ENCODE measurements at regions not wholly inside any gene's neighbourhood (a gene's known extent, or its start where the extent isn't known, plus 50 kb on each side); places are given as distances from the start of the nearest gene placed in this dataset.

DNA sequence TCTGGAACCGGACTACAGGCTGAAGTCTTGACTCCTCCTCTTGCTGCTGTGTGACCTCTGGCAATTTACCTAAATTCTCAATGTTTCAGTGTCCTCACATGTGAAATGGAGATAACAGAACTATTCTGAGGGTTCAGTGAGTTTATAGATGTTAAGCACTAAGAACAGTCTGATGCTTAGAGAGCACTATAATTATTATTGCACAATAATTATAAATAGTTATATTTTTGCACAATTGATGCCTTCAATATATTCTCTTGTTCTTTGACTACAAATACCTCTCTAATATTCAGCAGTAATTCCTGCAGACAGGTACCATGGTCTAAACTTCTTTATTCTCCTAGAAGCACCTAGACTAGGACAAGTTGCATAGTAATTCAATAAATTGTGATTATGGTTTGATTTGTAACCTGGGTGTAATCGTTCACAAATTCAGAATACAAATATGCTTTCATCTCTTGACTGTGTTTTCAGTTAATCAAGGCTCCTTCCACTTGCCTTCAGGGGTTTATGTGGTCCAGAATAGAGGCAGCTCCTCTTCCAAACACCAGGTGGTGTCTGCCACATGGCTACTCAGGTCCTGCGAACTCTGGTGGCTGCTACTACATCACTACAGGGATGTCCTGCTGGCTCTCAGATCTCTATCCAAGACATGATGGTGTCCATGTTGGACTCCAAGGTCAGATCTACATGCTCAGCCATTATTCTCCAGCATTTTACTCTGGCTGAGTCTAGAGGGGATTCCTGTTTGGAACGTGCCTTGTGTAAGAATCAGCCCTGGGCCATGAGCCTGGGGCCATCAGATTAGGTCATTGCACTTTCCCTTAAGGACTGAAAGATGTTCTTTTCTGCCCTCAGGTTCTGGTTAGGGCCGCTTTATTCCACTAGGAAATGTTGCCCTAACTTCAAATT lies 103.4 kb downstream of the QRFPR start:
- no peak for DNase-seq

DNA sequence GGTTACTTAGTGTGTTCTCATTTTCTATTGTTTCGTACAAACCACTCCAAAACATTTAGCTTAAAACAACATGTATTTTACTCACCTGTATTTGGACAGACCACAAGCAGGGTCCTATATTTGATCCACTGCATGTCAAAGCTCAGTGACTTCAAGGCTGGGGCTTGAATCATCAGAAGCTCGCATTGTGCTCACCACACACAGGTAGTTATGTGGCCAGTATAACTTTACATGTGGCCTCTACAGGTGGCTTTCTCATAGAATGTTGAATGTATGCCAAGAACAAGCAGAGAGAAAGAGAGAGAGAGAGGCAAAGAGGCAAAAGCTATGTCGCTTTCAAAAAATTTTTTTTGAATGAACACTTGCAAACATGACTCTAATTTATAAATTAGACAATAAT lies 107.6 kb downstream of the QRFPR start:
- no peak for DNase-seq

DNA sequence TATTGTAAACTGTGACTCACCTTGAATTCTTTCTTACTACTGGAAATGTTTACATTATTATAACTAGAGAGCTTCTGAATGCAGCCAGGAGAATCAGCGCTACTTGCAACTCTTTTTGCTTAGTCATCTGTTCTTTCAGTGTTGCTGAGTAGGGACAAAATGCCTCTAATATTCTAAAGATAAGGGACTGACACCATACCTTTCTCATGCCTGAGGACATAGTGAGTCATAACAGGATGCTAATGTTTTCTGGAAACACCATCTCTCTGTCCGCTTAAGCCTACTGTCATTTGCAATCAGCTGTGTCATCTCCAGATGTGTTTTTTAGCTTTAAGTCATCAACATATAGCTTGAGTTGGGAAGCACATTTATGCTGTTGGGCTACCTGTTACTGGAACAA lies 108.3 kb downstream of the QRFPR start:
- peak in 1 of 3 donors; percentile 12 for DNase-seq

DNA sequence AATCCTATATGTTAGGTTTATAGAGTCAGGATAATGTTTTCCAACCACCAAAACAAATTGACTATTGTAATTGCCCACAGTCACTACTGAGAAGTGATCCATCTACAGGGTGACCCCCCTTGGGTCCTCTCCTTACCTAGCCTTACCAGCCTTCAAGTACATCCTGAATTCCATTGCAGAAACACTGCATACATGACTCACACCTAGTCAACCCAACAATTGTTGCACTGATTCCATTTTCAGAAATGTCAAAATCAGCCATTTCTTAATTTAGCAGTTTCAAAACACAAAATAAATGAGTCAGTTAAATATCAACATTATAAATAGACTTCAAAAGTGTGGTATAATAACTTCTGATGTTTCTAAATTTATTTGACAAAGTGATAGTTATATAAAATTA lies 106.3 kb upstream of the TNIP3 start:
- no peak for DNase-seq

DNA sequence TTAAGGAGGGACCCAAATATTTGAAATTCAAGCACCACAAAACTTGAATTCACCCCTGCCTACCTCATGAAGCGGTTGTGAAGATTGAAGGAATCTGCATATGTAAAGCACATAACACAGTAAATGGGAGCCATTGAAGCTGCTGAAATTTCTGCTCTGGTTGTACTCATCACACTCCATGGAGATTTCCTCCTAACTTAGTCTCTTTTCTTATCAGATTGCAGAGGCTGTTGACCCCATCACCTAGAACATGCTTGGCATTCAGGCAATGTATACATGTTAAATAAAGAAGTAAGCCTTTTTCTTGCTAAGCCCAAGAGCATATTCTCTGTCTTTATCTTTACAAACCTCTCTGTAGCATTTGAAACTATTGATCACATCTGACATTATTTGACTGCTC lies 104.9 kb upstream of the TNIP3 start:
- no peak for DNase-seq

DNA sequence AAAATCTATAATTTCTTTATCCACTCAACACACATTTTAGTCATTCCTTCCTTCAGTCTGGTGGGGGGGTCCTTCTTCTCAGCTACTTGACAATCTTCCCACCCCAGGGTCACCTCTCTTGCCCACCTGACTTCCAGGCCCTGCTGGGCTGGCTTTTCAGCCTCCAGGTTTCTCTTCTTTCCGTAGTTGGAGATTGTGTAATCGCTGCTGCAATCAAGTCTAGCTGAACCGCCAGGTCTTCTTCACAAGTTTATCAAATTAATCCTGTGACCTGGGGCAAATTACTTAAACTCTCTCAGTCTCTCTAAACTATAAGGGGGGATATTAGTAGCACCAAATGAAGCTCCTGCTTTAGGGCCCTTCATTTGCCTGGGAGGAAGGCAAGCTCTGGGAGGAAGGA lies 102.9 kb upstream of the TNIP3 start:
- DNase-seq: no peak

DNA sequence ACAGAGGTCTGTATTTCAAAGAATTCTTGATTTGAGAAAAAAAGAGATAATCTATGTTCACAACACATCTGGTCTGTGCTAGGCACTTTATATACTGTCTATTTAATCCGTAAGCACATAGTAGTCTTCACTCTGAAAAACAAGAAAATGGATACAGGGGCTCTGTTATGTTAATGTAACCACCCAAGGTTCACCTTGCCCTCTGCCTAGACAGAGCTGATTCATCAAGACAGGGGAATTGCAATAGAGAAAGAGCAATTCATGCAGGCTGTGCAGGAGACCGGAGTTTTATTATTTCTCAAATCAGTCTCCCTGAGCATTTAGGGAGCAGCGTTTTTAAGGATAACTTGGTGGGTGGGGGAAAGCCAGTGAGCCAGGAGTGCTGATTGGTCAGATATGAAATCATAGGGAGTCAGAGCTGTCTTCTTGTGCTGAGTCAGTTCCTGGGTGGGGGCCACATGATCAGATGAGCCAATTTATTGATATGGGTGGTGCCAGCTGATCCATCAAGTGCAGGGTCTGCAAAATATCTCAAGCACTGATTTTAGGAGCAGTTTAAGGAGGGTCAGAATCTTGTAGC lies 92.9 kb upstream of the TNIP3 start:
- DNase-seq: no peak

DNA sequence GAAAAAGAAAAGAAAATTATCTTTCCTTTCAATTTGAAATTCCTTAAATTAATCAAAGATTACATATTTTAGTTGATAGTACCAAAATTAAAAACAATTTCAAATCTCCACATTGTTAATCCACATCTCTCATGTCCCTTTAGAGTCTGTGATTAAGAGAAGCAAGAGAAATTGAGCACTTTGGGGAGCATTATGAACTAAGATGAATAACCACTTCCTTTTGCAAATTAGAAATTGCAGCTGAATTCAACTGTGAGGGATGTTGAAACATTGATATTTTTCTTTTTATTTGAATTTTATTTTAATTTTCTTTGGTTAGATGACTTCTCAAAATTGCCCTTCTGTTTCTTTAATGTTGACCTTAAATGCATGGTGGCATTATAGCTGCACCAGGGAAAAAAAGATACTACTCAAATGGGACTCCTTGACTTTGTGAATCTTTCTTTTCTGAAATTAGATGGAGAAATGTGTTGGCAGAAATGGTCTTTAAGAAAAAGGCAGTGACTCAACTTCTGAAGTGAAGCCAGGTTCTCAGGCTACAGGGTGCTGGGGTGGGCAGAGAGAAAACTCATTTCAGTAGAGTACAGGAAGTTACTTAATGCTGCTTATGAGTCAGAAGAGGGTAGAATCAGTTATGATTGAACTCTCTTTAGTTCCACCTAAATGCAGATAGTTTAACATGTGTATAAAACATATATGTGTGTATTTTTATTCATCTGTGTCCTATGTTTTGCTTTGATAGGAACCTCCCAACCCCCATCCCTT lies 92.0 kb upstream of the TNIP3 start:
- DNase-seq: peak in 1 of 3 donors; percentile 75

DNA sequence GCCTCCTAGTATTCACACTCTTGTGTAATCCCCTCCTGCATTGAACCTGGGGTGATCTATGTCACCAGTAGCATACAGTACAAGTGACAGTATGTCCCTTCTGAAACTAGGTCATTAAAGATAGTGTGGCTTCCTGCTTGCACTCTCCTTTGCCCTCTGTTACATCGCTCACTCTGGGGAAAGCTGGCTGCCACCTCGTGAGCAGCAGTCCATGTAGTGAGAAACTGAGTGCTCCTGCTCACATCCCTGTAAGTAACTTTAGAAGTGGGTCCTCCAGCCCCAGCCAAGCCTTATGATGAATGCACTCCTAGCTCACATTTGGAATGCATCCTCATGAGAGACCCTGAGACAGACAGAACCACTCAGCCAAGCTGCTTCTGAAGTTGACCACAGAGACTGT lies 89.8 kb upstream of the TNIP3 start:
- no peak for DNase-seq

DNA sequence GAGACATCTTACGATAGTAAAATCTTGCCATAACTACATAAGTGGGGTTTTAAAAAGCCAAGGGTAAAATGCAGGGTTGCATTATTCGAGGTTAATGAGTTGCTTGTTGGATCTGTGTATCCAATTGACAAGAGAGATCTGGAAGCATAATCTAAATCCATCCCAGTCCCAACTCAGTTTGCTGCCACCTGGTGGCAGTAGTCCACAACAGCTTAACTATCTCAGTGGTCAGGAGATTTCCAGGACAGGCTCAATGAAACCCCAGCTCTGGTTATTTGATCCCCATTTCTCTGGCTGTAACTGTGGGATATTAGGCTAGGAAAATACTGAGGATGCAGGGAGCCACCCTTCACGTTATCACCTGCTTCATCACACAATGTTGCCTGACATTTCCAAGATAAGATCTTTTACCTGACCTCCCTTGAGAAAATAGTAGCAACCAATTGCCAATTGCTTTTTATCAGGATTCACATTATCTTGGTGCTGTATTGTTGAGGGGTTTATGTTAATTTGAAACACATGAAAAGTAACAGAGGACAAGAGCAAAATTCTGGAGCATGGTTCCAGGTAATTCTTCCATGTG lies 88.2 kb upstream of the TNIP3 start:
- DNase-seq: peak; percentile 71 to 83 (median 80)

DNA sequence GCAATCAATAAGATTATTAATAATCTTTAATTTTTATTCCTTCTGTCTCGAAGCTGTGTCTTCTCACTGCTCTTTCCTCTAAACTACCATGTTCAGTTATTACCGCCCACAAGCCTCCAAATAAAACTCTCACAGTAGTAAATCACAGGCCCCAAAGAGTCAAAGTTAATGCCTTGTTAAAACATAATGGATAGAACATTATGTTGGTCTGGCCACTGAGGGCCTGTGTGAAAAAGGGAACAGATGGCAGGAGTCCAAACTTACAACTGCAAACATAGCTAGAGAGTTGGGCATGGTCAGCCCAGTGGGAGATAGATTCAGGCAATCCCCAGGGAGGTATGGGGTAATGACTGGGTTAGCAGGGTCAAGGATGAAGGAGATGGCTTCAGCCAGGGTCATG lies 84.6 kb upstream of the TNIP3 start:
- DNase-seq: no peak

DNA sequence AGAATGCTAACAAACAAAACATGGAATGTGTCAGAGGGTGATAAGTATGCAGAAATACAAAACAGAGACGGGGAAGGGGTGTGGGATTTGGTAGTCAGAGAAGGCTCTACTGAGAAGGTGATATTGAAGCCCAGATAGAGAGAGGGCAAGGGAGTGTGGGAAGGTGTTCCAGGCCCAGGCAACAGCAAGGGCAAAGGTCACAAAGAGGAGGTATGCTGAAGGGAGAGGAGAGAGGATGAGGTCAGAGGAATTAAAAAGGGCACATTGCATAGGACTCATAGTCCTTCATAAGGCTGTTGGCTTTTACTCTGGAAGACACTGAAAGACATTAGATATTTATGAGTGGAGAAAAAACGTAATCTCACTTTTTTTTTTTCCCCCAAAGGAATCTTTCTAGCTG lies 82.6 kb upstream of the TNIP3 start:
- DNase-seq: no peak

DNA sequence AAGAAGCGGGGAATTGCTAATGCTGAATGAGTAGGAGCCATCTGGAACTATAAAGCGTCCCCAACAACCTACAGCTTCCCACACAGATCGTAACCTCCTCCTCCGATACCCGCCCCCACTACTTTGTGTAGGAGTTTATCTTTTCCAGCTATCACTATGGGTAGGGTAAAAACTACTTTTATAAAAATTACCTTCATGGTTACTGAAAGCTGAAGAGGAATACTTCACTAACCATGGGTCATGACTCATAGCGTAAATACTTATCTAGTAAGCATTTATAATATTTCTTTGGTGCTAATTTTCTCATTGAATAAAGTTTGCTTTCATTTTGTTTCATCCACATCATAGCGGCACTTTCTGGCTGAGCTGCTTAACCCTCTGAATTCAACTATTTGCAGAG lies 79.4 kb upstream of the TNIP3 start:
- DNase-seq: no peak

DNA sequence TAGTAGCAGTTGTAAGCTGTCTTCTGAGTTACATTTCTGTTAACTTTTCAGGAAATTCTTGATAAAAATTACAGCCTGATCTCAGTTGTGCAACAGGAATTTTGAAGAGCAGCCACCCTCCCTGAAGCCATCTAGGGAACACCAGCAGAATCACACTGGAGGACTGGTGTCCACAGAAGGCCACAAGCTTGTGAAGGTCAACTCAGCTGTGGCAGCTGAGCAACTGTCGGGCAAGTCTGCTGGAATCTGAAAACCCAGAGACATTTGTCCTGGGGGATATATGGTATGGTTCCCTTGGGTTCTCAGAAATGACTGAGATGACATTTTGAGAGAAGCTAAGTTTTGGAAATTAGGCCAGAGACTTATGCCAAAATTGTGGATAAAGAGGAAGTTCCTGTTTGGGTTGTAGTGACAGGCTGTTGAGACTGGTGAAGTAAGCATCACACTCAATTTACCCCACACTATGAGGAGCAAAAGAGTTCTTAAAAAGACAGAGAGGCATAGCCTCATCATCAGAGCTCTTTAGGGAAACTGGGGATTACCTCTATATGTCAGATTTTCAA lies 78.1 kb upstream of the TNIP3 start:
- DNase-seq: no peak

DNA sequence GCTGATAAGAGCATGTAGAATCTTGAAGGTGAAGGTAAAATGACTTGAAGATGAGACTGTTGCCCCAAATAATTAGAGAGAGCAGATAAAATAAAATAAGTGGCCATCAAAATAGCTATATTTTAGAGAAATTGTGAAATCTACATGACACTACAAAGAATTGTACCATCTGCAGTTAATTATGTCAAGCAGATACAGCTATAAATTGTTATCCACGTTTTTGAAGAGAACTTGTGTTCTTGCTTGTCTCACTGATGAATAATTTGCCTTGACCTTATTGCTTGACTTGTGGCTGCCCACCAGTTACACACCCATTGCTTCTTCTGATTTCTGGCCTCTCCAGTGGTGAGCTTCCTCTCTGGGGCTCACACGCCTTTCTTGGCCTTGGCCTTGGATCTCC lies 75.8 kb upstream of the TNIP3 start:
- DNase-seq: no peak

DNA sequence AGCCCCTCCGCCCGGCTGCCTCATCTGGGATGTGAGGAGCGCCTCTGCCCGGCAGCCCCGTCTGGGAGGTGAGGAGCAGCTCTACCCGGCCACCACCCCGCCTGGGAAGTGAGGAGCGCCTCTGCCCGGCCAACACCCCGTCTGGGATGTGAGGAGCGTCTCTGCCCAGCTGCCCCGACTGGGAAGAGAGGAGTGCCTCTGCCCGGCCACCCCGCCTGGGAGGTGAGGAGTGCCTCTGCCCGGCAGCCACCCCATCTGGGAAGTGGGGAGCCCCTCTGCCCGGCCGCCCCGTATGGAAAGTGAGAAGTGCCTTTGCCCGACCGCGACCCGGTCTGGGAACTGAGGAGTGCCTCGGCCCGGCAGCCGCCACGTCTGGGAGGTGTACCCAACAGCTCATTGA lies 74.3 kb upstream of the TNIP3 start:
- no peak for DNase-seq

DNA sequence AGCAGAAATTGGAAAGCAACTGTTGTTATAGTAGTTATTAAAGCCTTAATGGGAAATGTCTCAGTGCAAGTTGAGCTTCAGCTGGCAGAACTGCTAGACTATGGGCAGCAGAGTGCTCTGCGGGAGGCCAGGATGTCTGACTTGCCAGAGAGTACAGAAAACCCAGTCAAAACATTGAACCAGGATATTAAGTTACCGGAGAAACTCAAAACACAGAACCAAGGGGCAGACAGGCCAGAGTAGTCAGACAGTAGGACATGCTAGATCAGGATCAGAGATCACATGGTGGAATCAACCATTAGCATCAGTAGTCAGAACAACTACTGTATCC lies 72.9 kb upstream of the TNIP3 start:
- DNase-seq: no peak

DNA sequence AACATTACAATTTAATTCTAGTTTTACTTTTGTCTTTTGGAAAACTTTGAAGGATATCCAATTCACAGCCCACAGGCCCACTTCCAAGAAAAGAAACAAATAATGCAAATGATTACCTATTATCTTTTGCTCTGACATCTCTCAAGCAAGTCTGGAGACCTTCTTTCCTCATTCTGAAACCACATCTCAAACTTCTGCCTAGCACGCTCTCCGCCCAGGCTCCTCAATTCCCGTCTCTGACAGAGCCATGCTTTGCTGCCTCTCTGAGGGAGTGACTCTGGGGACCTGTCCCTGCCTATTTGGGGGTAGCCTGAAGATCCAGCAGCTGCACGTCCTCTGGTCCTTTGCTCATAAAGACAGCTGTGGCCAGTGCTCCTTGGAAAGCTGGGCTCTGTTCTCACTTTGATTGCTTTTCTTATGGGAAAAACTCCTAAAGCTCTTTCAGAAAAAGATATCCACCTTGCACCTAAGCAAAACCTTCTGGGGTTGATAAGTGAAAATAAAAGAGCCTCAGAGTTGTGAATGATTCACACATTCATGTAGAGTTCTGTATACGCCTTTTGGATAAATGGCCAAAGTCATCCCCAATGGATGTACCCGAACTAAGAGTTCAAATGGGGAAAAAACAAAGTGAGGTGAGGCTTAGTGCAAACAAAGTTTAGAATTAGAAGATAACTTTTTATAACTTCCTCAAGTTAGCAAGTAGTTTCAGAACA lies 72.4 kb upstream of the TNIP3 start:
- DNase-seq: peak in 1 of 3 donors; percentile 36

DNA sequence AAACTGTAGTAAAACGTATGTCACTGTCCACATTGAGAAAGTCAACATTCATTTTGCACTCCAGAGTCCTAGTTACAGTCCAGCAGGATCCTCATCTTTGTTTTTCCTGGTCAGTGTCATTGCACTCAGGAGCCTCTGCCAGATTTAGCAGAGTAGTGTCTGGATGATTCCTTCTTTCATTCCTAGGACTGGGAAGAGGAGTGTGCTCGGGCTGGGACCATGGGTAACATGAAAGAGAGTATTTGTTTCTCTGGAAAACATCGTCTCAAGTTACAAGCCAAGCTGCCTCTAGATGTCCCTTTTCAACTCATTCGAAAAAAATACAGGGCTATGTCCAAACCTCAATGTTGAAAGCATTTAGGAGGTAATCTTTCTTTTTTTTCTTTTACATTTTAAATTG lies 69.9 kb upstream of the TNIP3 start:
- peak in 1 of 3 donors; percentile 41 for DNase-seq

DNA sequence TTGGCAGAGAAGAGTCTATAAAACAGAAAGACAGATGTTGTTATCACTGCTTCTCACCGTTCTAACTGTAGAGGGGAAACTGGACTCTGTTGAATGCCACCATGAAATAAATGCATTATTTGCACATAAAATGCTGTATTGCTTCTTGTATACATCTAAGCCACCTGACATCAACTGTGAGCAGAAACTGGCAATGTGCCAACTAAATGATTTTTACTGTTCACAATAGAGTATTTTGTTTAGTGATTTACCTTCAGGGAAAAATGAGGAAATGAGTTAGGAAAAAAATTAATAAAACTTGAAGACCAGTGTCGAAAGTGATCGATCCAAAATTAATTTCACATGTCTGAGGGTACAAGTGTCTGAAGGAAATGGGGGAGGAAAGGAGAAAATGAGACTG lies 65.9 kb upstream of the TNIP3 start:
- DNase-seq: peak in 1 of 3 donors; percentile 26

DNA sequence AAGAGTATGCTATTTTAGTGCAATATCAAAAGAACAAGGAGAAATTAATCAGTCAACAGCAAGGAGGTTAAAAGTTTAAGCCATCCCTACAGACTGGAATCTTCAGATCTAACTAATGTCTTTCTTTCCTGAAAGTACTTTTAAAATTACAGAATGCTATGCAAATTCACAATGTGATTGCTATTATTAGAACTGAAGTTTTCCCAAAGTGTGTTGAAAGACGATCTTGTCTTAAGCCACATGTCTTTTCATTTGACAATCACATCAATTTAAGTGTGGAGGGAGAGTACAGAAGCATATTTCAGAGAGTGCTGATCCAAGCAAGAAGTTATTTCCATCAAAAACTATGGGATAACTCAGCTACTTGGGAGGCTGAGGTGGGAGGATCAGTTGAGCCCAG lies 64.7 kb upstream of the TNIP3 start:
- peak in 1 of 3 donors; percentile 30 for DNase-seq

DNA sequence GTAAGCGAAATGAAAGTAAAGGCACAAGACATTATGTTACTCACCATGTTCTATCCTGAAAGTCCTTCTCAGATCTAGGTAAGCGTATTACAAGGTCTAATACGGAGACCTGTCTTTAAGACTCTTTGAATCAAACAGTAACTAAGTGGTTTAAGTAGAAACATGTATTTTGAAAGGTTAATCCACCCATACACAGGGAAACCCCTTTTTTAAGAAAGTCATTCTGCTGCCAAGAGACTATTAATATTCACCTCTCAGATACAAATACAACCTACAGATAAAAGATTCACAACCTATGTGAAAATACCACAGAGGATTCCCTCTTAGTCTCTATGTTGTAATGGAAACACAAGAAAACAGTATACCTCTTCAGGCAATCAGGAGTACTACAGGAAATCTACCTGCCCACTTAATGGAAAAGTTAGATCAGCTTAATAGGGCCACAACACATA lies 63.2 kb upstream of the TNIP3 start:
- no peak for DNase-seq
